HCT116 (cell line): ENCODE measurements at regions not wholly inside any gene's neighbourhood (a gene's known extent, or its start where the extent isn't known, plus 50 kb on each side); places are given as distances from the start of the nearest gene placed in this dataset.

Source experiments
- ATAC-seq: fragments of 200-7000 bp; cut with Tn5 transposase; 2 replicates; pipeline ENCODE4 v1.9.1; 2020; ENCODE audit warnings: mild to moderate bottlenecking, moderate library complexity
- BruUV-seq: library from RNA; stranded (reverse); fragments of 400-500 nt; replicated peaks from 2 replicates; lab custom pipeline; 2021; lab: Mats Ljungman, UMichigan
- CTCF ChIA-PET: fragments of 300-600 bp; sonication (Branson Sonifier 250); formaldehyde crosslinking; loops from one replicate; lab custom pipeline; 2021; ENCODE audit warnings: antibody characterized with exemption; lab: Charles Lee
- POLR2A ChIA-PET: fragments of 300-600, 350-600 bp; sonication (Branson Sonifier 250); formaldehyde crosslinking; loops from one replicate; lab custom pipeline; 2021; ENCODE audit warnings: antibody characterized with exemption; lab: Charles Lee
- RAD21 ChIA-PET, 2 experiments: fragments of 300-600 bp; sonication (Branson Sonifier 250); formaldehyde crosslinking; loops; one replicate each; lab custom pipeline; 2023; ENCODE audit warnings: low total read pairs in 2 of 2; ENCODE audit not compliant: uncharacterized antibody in 2 of 2, unreplicated experiment in 2 of 2, low non-redundant PET in 1 of 2; lab: Charles Lee
- DNase-seq: peaks from one replicate; pipeline ENCODE4 v3.0.0-alpha.2; 2010; ENCODE audit warnings: low read depth, low spot score
- H2AFZ ChIP-seq: fragments of 200-600 bp; shearing (Covaris generic), sonication (generic); 2 replicates; pipeline ENCODE4 v1.6.1; 2017; ENCODE audit warnings: low read depth, mixed run types, mixed read lengths, antibody characterized with exemption, low read length; ENCODE audit not compliant: poor library complexity, severe bottlenecking
- H3K27ac ChIP-seq: 2 replicates; pipeline ENCODE4 v1.5.1; 2012; ENCODE audit warnings: low read depth, low read length
- H3K27me3 ChIP-seq: fragments of 200-600 bp; sonication (generic); 2 replicates; pipeline ENCODE4 v1.6.1; 2016; ENCODE audit warnings: mixed run types, low read length, mixed read lengths; ENCODE audit not compliant: insufficient read depth
- H3K36me3 ChIP-seq, 2 experiments: fragments of 200-500 bp in 1 of 2; fragments of 200-600 bp in 1 of 2; sonication (Bioruptor generic) in 1 of 2; sonication (generic) in 1 of 2; 2 replicates each; pipeline versions ENCODE4 v1.5.1 to v1.6.1; 2014 to 2016; ENCODE audit warnings: low read length in 2 of 2, inconsistent platforms in 1 of 2, mixed read lengths in 1 of 2, mixed run types in 1 of 2; ENCODE audit not compliant: insufficient read depth in 2 of 2, control insufficient read depth in 1 of 2
- H3K4me1 ChIP-seq, 2 experiments: fragments of 200-600 bp in 1 of 2; sonication (generic) in 1 of 2; 2 replicates each; pipeline versions ENCODE4 v1.5.1 to v1.6.1; 2012 to 2017; ENCODE audit warnings: low read length in 2 of 2, inconsistent platforms in 1 of 2, mild to moderate bottlenecking in 1 of 2, mixed read lengths in 1 of 2, mixed run types in 1 of 2, moderate library complexity in 1 of 2; ENCODE audit not compliant: insufficient read depth in 2 of 2, control insufficient read depth in 1 of 2
- H3K4me2 ChIP-seq: fragments of 200-600 bp; sonication (generic); 2 replicates; pipeline ENCODE4 v1.6.1; 2017; ENCODE audit warnings: mixed run types, low read length, mixed read lengths
- H3K4me3 ChIP-seq, 2 experiments: fragments of 200-600 bp in 1 of 2; sonication (generic) in 1 of 2; replicated peaks in 1 of 2; 2 replicates each; pipeline ENCODE4 v1.5.1; 2011 to 2016; ENCODE audit warnings: low read length in 2 of 2, control low read depth in 1 of 2, low read depth in 1 of 2, mild to moderate bottlenecking in 1 of 2, mixed read lengths in 1 of 2, mixed run types in 1 of 2
- H3K79me2 ChIP-seq: fragments of 200-600 bp; sonication (generic); 2 replicates; pipeline ENCODE4 v1.6.1; 2017; ENCODE audit warnings: mild to moderate bottlenecking, mixed run types, low read length, moderate library complexity, mixed read lengths; ENCODE audit not compliant: insufficient read depth
- H3K9ac ChIP-seq: fragments of 200-600 bp; sonication (generic); 2 replicates; pipeline ENCODE4 v1.6.1; 2016; ENCODE audit warnings: low read length, mixed read lengths
- H3K9me2 ChIP-seq: fragments of 200-600 bp; sonication (generic), shearing (Covaris generic); 2 replicates; pipeline ENCODE4 v1.6.1; 2017; ENCODE audit warnings: mixed run types, mild to moderate bottlenecking, moderate library complexity; ENCODE audit not compliant: insufficient read depth
- H3K9me3 ChIP-seq, 2 experiments: fragments of 200-500 bp in 1 of 2; fragments of 200-600 bp in 1 of 2; sonication (Bioruptor generic) in 1 of 2; sonication (generic) in 1 of 2; 2 replicates each; pipeline ENCODE4 v1.6.1; 2014 to 2017; ENCODE audit warnings: low read length in 2 of 2, mixed read lengths in 2 of 2, inconsistent platforms in 1 of 2, low read depth in 1 of 2, mild to moderate bottlenecking in 1 of 2, mixed run types in 1 of 2, moderate library complexity in 1 of 2; ENCODE audit not compliant: control insufficient read depth in 1 of 2, insufficient read depth in 1 of 2
- H4K20me1 ChIP-seq: fragments of 200-600 bp; sonication (generic), shearing (Covaris generic); 2 replicates; pipeline ENCODE4 v1.6.1; 2017; ENCODE audit warnings: mixed run types, mild to moderate bottlenecking, moderate library complexity; ENCODE audit not compliant: insufficient read depth
- ATF3 ChIP-seq: IDR thresholded peaks from 2 replicates; pipeline ENCODE4 v1.6.1; 2012
- CBX3 ChIP-seq: IDR thresholded peaks from 2 replicates; pipeline ENCODE4 v1.6.1; 2012; ENCODE audit warnings: low read depth
- EGR1 ChIP-seq: IDR thresholded peaks from 2 replicates; pipeline ENCODE4 v1.6.1; 2012; ENCODE audit warnings: low read depth
- EZH2phosphoT487 ChIP-seq: fragments of 200-600 bp; IDR thresholded peaks from 2 replicates; pipeline ENCODE4 v1.6.1; 2018; ENCODE audit warnings: antibody characterized with exemption, borderline replicate concordance
- FOSL1 ChIP-seq: IDR thresholded peaks from 2 replicates; pipeline ENCODE4 v1.6.1; 2012; ENCODE audit warnings: low read depth
- JUND ChIP-seq: IDR thresholded peaks from 2 replicates; pipeline ENCODE4 v1.6.1; 2012
- POLR2A ChIP-seq: IDR thresholded peaks from 2 replicates; pipeline ENCODE4 v1.7.0; 2011; ENCODE audit warnings: borderline replicate concordance; ENCODE audit not compliant: insufficient read depth, insufficient read length; ENCODE audit errors: extremely low read depth
- REST ChIP-seq: IDR thresholded peaks from 2 replicates; pipeline ENCODE4 v1.6.1; 2012; ENCODE audit warnings: low read depth
- SP1 ChIP-seq: IDR thresholded peaks from 2 replicates; pipeline ENCODE4 v1.6.1; 2012; ENCODE audit warnings: low read depth
- TCF7L2 ChIP-seq: IDR thresholded peaks from 2 replicates; pipeline ENCODE4 v1.7.0; 2011; ENCODE audit warnings: borderline replicate concordance, inconsistent platforms; ENCODE audit not compliant: insufficient read depth, insufficient read length; ENCODE audit errors: extremely low read depth
- ZFX ChIP-seq: fragments of 450-650 bp; IDR thresholded peaks from 2 replicates; pipeline ENCODE4 v1.6.1; 2017
- ZNF274 ChIP-seq: fragments of 200-500 bp; sonication (Bioruptor generic); IDR thresholded peaks from 2 replicates; pipeline ENCODE4 v1.6.1; 2014; ENCODE audit warnings: mild to moderate bottlenecking, low read depth, low read length, inconsistent platforms
- intact Hi-C: fragments of 100-400 bp; cut with micrococcal nuclease; formaldehyde crosslinking; loops from 2 replicates; pipeline ENCODE4 v1.10.0; 2022

- TF ChIP-seq REST (no peak), EGR1 (no peak)
- TF ChIP-seq, all 23 proteins: peak for 0
Observed at GRCh38 chr3:16106050-16106449, 68.4 kb upstream of the GALNT15 start (continued).

DNA sequence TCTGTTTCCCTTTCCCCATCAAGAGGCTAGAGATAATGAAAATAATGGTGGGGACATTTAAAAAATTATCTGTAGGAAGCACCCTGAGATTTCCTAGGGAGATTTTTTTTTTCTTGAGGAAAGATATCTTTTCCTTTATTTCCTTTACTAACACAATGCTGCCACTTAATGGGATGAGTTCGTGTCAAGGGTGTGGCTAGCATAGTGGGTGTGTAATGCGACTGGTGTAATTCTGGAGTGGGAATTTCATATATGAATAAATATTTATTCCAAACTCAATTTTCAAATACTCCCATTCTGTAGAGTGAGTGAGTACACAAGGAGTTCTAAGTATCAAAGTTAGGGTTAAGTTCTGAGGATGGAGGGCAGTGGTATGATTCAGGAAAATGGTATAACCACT, 66.1 kb upstream of the GALNT15 start:
- Histone ChIP-seq H3K27me3 (no peaks in the 10 kb centered on the region), H3K4me3 (no peak overlapping the region), H3K4me2 (no peak overlapping the region), H3K9me2 (no peaks in the 10 kb centered on the region), H2AFZ (no peak overlapping the region), H4K20me1 (no peaks in the 10 kb centered on the region), H3K9ac (no peak overlapping the region), H3K9me3 (no peaks in the 10 kb centered on the region), H3K36me3 (no peaks in the 10 kb centered on the region), H3K27ac (no peak overlapping the region), H3K4me1 (peaks cover 2 to 4% of the 10 kb centered on the region in 2 experiments; a peak in 2 of 4 replicates), H3K79me2 (no peaks in the 10 kb centered on the region)
- no TSS peak for BruUV-seq
- TF ChIP-seq CBX3 (no peak), ATF3 (no peak), SP1 (no peak), TCF7L2 (no peak), ZFX (no peak), FOSL1 (no peak), EGR1 (no peak), EZH2phosphoT487 (no peak), JUND (no peak), ZNF274 (no peak), REST (no peak), POLR2A (no peak)
- ChIA-PET CTCF (no interaction called here), RAD21 (no interaction called here), POLR2A (no interaction called here)
- intact Hi-C loops = no loop called here
- ATAC-seq (no peak), DNase-seq (no peak)
